Right lobe of liver (tissue), 4 donors: ENCODE measurements at regions not wholly inside any gene's neighbourhood (a gene's known extent, or its start where the extent isn't known, plus 50 kb on each side); places are given as distances from the start of the nearest gene placed in this dataset.

Source experiments
- CTCF ChIP-seq, 4 donors: fragments of 200-600 bp in 3 of 4; fragments of 450-650 bp in 1 of 4; IDR thresholded peaks; one replicate each; pipeline versions ENCODE4 v1.5.1 to v1.8.0; 2016 to 2022; ENCODE audit warnings: antibody characterized with exemption in 4 of 4, mild to moderate bottlenecking in 2 of 4
- POLR2A ChIP-seq: fragments of 450-650 bp; IDR thresholded peaks from one replicate; pipeline ENCODE4 v1.6.1; 2017; ENCODE audit warnings: antibody characterized with exemption, mild to moderate bottlenecking
- donor health status: DM: no; HTN: no; CAD: no.
- donor health status: DM: no; HTN: no; CAD: no.
- donor health status: DM: no; HTN: yes; CAD: no.

GRCh38 chr4:149141391-149141790, 674.3 kb downstream of the IQCM start:
- TF ChIP-seq CTCF (IDR thresholded peaks at IDR 0.05) (no peak), POLR2A (no peak)
